ENCODE measurements at regions not wholly inside any gene's neighbourhood (a gene's known extent, or its start where the extent isn't known, plus 50 kb on each side); places are given as distances from the start of the nearest gene placed in this dataset.

- no peak for TF ChIP-seq ZNF704 (tag by site-specific recombination; IDR thresholded peaks at IDR 0.05)
- TF ChIP-seq TCF7L2 (IDR thresholded peaks at IDR 0.05; ENCODE audit: borderline replicate concordance, low read depth, low read length), result no peak
- TF ChIP-seq ZSCAN18 (tag by site-specific recombination; IDR thresholded peaks at IDR 0.05), result no peak
- TF ChIP-seq CTCF (tag by site-specific recombination; IDR thresholded peaks at IDR 0.05), result no peak
- TF ChIP-seq ZNF580 (tag by site-specific recombination; IDR thresholded peaks at IDR 0.05), result no peak
- TF ChIP-seq ZNF792 (tag by site-specific recombination; IDR thresholded peaks at IDR 0.05), result no peak
- TF ChIP-seq ZNF391 (tag by site-specific recombination; IDR thresholded peaks at IDR 0.05; ENCODE audit: borderline replicate concordance, low read depth), result no peak
- no peak for TF ChIP-seq REPIN1 (tag by site-specific recombination; IDR thresholded peaks at IDR 0.05; ENCODE audit: low read depth)
- TF ChIP-seq ZNF555 (tag by site-specific recombination; conservative IDR thresholded peaks at IDR 0.05), result no peak
- no peak for TF ChIP-seq ZNF660 (tag by site-specific recombination; IDR thresholded peaks at IDR 0.05)
Observed at GRCh38 chr12:87428701-87429277, 600.4 kb downstream of the C12orf50 start.
